Hepatocyte (in vitro differentiated cells): ENCODE measurements at regions not wholly inside any gene's neighbourhood (a gene's known extent, or its start where the extent isn't known, plus 50 kb on each side); places are given as distances from the start of the nearest gene placed in this dataset.

ENCODE experiments used
- CTCF ChIP-seq: fragments of 200-600 bp; sonication (generic); IDR thresholded peaks from 2 replicates; pipeline ENCODE4 v1.5.1; 2016; ENCODE audit warnings: antibody characterized with exemption, mild to moderate bottlenecking; ENCODE audit not compliant: poor library complexity
- EZH2 ChIP-seq: fragments of 200-600 bp; sonication (generic); IDR thresholded peaks from 2 replicates; pipeline ENCODE4 v1.6.1; 2016; ENCODE audit warnings: antibody characterized with exemption, mild to moderate bottlenecking, borderline replicate concordance
- EZH2phosphoT487 ChIP-seq: fragments of 200-600 bp; sonication (generic); IDR thresholded peaks from one replicate; pipeline ENCODE4 v1.6.1; 2018; ENCODE audit warnings: antibody characterized with exemption, mild to moderate bottlenecking, low read depth, moderate library complexity; ENCODE audit not compliant: unreplicated experiment, severe bottlenecking

- TF ChIP-seq CTCF (no peak), EZH2 (no peak), EZH2phosphoT487 (no peak)
These were observed 210.5 kb downstream of the LMO4 start for GRCh38 chr1:87539147-87539546.
